HG03520 (cell line): ENCODE measurements at regions not wholly inside any gene's neighbourhood (a gene's known extent, or its start where the extent isn't known, plus 50 kb on each side); places are given as distances from the start of the nearest gene placed in this dataset.
"Not testable (repeated sequence)": the region's sequence is repeated elsewhere in the genome, so short reads cannot be mapped to it uniquely, and the experiment has no call there.

Source experiments
- ATAC-seq: cut with Tn5 transposase; IDR thresholded peaks from one replicate; pipeline ENCODE4 v1.9.1; 2021; ENCODE audit warnings: mild to moderate bottlenecking, moderate library complexity; ENCODE audit not compliant: unreplicated experiment

DNA sequence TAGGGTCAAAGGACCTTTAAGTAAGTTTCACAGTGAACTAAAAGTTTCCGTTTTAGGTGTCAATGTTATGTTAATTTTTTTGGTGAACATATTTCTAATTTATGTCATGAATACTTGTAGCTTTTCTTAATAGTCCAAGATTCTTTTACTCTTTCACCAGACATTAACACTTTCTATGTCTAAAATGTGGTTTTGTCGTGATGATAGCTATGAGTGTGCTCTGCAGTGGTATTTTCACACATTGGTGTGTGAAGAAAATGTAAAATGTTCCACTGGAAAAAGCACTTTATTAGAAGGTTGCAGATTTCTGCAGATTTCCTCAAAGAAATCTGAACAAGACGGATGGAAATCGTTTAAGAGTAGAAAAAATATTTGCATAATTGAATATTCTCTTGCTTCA lies 561.0 kb upstream of the ANKRD30A start:
- no peak for ATAC-seq

DNA sequence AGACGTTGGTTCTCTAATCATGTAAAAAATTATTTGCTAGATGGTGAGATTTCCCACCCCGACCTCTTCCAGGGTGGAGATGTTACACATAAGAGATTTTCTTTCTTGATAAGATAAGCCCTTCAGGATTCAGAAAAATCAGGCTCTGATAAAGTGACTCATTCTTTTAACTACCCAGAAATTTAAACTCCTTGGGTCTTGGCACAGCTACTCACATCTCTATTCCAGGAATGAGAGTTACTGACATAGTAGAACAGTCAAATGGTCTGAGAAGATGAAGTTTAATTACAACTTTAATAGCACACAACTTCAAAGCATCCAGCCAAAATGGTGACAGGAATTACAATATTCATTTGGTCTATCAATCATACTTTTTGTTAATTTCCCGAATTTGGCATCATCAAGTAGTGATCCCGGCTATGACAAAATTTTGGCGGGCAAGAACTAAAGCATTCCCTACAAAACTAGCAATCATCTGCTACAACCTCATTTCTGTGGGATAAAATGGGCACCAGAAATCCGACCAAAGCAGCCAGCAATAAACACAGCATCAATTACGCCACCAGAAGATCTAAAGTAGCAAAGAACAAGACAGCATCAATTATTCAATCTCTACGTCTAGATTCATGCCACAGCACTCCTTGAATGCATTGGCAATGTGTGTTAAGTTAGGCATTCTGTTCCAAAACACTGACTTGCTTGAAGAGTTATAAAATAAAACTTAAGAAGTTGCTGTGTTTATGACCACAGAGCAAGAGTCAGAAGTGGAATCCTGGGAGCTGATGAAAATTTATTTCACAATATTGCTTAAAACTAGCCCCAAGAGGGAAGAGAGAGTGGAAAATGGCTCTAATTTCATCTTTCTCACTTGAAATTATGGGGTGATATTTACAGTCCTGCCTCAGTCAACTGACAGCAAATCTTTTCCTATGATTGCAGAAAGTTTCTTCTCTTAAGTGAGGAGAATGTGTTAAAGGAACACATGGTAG lies 565.7 kb upstream of the ANKRD30A start:
- ATAC-seq, result no peak

- ATAC-seq, result no peak
Observed at GRCh38 chr10:36556468-36556867, 568.9 kb upstream of the ANKRD30A start.

DNA sequence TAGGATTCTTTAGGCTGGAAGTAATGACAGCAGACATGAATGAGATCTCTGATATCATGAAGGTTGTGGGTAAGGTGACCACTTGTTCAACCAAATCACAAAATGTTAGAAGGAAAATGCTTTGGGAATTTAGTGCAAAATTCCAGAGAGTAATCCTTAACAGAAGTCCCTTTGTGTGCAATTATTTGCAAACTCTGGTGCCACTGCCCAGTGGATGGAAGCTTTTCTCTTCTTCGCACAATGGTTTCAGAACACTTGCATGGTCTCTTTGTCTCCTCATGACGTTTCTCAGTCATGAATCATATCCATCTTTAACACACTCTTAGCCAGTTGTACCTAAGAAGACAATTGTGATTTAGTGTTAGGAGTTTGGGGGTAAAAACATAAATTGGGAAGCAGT lies 570.4 kb upstream of the ANKRD30A start:
- ATAC-seq, result no peak

DNA sequence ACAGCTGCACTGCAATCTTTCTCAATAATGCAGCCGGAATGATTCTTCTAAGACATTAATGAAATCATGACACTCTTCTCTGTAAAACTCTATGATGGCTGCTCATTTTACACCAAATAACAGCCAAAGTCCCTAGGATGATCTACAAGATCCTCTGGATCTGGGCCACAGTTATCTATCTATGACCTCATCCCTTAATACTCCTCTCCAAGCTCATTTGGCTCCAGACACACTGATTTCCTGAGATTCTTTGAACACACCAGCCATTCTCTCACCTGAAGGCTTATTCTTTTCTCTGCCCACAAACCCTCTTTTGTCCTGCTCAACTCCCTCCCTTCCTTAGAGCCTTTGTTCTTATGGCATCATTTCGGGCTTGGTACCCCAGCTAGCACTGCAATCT lies 577.4 kb upstream of the ANKRD30A start:
- no peak for ATAC-seq

DNA sequence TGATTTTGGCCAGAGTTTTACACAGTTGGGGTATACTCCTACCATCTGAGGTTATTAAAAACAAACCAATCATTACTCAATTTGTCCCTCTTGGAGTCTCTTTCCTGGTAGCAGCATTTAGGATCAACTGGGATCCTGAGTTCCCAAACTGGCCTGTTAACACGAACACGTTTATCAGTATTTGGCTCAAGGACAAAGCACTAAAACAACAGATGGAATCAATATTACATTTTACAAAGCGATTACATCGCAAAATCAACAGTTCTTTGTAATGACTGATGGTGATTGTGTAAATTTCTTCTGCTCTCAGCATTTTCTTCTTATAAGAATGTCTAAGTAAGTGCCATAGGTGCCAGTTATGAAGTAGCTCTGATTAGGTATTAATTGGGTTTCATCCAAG lies 582.9 kb upstream of the ANKRD30A start:
- no peak for ATAC-seq

- ATAC-seq, result no peak
Observed at GRCh38 chr10:36540611-36541010, 584.8 kb upstream of the ANKRD30A start.

- ATAC-seq, result no peak
Observed at GRCh38 chr10:36538953-36539586, 586.3 kb upstream of the ANKRD30A start.

DNA sequence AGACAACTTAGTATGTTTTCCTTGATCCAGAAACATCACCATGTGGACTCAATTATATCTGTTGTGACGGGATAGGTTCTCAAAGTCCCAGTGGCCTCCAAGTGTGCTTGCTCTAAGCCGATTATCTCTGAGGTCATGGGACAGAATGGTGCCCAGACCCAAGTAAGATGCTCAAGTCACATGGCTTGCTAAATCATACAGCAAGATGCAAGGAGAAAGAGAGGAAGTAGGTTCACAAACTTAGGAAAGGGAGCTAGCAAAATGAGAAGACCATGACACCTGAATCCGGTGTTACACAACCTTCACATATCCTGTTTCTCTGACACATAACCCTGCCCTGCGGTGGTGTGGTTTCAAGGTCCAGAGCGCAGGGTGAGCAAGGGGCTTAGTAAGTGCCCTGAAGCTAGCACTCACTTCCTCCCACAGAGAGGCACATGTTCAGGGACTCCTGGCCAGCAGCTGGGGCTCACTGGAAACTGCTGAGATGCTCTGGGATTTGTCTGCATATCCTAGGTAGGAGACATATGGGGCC lies 590.9 kb upstream of the ANKRD30A start:
- peak; percentile 93 for ATAC-seq

DNA sequence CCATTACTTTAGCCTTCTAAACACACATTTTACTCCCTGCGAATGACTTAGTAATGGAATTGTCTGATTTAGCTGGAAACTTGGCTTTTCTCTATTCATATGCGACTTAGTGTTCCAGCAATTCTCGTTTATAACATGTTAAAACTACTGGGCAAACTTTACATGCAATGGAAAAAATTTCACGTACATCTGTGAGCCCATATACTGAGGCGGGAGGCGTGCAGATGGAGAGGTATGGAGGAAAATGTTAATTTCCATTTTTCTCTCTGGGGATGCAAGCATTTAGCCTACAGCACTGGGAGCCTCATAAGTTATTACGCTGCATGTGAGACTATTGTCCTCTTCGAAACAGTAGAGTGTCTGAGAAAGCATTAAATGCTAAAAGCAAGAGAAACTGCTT lies 591.5 kb upstream of the ANKRD30A start:
- no peak for ATAC-seq

DNA sequence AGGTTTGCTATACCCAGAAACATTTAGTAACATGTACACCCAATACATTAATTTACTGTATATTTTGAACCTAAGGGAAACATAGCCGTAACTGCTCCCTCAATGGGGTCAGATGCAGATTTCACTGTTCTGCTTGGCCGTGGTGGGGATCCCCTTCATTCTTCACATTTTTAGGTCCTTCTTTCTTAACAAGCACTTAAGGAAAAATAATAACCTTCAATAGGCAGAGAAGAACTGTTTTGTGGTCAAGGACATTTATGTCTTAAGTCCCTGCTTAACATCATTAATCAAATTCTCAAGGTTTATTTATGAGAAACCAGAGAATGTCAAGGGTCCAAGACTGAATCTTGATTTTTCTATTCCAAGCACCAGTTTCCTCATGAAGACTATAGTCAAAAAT lies 592.1 kb upstream of the ANKRD30A start:
- no peak for ATAC-seq

DNA sequence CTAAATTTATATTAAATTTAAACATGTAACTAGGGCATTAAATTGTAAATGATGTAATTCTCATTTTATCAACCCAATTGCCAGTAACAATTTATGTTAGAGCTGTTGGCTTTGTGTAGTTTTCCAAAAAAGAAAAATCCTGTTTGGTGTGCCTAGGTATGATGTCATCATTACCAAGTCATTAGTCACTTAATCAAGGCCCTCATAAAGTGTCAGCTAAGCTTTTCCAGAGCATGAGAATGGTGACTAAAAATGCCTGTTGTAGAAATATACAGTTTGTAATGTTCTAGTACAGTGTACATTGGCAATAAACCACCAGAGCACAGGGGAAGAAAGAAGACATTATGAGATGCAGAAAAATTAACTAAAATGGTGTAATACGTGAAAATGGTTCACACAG lies 593.8 kb upstream of the ANKRD30A start:
- ATAC-seq, result no peak

DNA sequence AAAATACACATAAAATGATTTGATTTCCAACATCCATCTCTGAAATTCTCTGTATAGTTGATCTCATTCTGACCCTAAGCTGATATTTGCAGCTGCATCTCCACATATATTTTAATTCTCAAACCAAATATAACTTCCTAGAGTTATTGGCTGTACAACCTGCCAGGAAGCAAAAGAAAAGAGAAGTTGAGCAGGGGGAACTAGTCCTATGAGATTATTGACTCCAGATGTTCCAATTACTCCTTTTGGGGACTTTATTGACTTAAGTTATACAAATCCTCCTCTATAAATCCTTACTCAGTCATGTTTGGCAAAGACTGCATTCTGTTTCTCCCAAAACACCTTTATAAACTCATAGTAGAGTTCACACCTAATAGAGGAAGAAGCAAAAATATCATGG lies 599.4 kb upstream of the ANKRD30A start:
- no peak for ATAC-seq

GRCh38 chr10:36524126-36524525 lies 601.3 kb upstream of the ANKRD30A start:
- ATAC-seq, result not testable (repeated sequence)

GRCh38 chr10:36519909-36520308 lies 605.5 kb upstream of the ANKRD30A start:
- ATAC-seq, result no peak

DNA sequence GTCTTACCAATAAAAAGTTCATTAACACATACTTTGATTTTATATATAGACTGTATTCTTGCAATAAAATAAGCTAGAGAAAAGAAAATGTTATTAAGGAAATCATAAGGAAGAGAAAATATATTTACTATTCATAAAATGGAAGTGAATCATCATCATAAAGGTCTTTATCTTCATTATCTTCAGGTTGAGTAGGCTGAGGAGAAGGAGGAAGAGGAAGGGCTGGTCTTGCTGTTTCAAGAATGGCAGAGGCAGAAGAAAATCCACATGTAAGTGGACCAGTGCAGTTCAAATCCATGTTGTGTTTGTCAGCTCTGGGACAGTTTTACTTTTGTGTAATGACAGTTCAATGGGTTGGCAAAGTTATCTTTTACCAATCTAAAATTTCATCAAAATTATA lies 609.1 kb upstream of the ANKRD30A start:
- no peak for ATAC-seq

DNA sequence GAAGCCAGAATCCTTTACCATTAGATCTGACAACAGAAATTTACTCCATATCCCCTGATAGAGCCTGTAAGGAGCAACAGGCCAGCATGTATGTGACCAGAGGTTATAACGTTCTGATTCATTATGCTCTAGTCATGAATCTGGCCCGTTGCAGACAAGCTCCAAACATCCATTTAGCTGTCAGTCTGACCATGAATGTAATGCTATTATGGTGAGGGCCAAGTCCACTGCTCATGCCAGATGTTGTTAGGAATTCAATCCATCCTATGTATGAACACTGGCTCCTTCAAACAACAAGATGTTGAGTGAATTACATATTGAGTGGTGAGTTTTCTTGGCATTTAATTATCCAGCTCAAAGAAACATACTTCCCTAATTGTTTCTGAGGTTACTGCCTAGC lies 610.1 kb upstream of the ANKRD30A start:
- ATAC-seq, result no peak

GRCh38 chr10:36507715-36508114 lies 617.7 kb upstream of the ANKRD30A start:
- no peak for ATAC-seq

DNA sequence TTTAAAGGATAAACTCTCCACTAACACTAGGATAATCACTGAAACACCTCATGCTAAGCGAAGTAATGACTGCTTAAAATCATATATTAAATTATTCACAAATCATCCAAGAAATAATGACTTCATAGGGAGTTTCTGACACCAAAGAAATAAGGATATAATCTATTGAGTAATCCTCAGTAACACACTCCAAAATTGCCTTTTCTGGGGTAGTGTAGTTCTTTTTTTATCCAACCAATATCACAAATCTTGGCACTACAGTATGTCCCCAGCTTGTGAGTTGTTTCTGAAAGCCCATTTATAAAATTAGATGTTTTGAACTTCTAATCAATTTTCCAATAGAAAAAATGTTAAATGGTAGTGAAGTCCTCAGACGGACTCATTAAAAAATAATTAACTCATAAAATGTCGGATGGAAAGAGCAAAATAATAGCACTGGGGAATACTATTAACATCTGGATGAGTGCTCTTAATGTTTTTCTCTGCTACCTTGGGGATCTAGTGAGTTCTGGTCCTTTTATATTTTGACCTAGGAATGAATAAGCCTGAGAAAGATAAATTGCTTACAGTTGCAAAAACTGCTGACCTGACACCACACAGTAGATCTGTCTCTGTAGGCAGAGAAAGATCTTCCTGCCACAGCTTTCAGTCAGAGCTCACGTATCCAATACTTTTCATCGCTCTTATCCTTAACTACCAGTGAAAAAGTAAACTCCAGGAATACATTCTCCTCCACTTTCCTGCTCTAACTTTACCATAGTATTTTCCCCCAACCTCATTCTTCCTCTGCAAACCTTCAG lies 618.5 kb upstream of the ANKRD30A start:
- no peak for ATAC-seq

DNA sequence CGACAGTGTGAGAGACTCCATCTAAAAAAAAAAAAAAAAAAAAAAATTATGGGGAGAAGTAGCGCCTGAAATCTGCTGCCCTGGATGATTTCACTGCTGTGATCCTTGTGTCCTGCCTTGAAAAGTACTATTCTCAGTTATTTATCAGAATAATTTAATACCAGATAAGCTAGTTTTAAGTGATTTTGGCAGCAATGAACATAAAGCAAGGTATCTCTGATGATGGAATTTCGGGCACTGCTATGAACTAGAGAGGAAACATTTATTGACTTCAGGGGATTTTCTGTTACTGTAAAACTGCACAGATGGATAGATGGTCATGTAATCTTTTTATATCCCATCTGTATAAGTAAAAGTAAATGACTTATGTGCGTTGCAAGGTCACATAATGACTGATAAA lies 619.1 kb upstream of the ANKRD30A start:
- no peak for ATAC-seq

GRCh38 chr10:36504758-36505157 lies 620.6 kb upstream of the ANKRD30A start:
- ATAC-seq, result no peak
